ENCODE measurements at regions not wholly inside any gene's neighbourhood (a gene's known extent, or its start where the extent isn't known, plus 50 kb on each side); places are given as distances from the start of the nearest gene placed in this dataset.

DNA sequence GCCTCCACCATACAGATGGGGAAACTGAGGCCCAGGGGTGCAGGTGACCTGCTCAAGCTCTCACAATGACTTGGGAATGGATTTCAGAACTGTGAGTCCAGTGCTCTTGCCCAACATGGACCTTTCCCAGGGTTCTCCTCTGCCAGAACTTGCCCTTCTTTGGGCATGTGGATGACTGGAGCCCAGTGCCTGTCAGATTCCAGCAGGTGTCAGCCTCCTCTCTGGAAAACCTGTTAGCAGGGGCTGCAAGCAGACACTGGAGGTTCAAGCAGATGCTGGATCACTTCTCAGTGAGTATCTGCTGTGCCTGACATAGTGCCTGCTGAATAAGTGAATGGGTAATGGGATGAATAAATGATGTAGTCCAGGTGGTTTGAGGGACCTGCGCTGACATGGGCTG is 314.2 kb upstream of the POU3F1 start:
- no peaks in the 10 kb centered on the region for H3K9me3 Mint-ChIP-seq
- H3K4me3 Mint-ChIP-seq, result no peak overlapping the region
- no peak for TF ChIP-seq CTCF (IDR thresholded peaks at IDR 0.05)
- H3K36me3 Mint-ChIP-seq (ENCODE audit: low read depth), result no peaks in the 10 kb centered on the region
- ChIA-PET POLR2A (no interaction called here), CTCF (interaction anchor here (1.0 kb wide), 1 partner anchor 227 kb away, joined by 3 read pairs; no protein-coding TSS in a partner anchor)
- ATAC-seq (ENCODE audit: low read depth) (no peak), DNase-seq (no peak)
- no peak overlapping the region for H3K27ac Mint-ChIP-seq
- intact Hi-C loops (cut with micrococcal nuclease), result loop anchor here (1.0 kb wide), 1 partner anchor 226 kb away; no protein-coding TSS in a partner anchor
- H3K4me1 Mint-ChIP-seq, result no peaks in the 10 kb centered on the region
- H3K27me3 Mint-ChIP-seq, result no peaks in the 10 kb centered on the region

GRCh38 chr1:38353956-38354355 is 307.4 kb upstream of the POU3F1 start:
- Mint-ChIP-seq H3K27ac (no peak overlapping the region), H3K9me3 (peaks cover 3% of the 10 kb centered on the region), H3K27me3 (peaks cover 1% of the 10 kb centered on the region), H3K36me3 (ENCODE audit: low read depth) (no peaks in the 10 kb centered on the region), H3K4me1 (no peaks in the 10 kb centered on the region), H3K4me3 (no peak overlapping the region)
- no peak for TF ChIP-seq CTCF (IDR thresholded peaks at IDR 0.05)
- POLR2A ChIA-PET, result no interaction called here
- no peak for ATAC-seq (ENCODE audit: low read depth)
- intact Hi-C loops (cut with micrococcal nuclease), result no loop called here
- CTCF ChIA-PET, result no interaction called here
- DNase-seq, result no peak

DNA sequence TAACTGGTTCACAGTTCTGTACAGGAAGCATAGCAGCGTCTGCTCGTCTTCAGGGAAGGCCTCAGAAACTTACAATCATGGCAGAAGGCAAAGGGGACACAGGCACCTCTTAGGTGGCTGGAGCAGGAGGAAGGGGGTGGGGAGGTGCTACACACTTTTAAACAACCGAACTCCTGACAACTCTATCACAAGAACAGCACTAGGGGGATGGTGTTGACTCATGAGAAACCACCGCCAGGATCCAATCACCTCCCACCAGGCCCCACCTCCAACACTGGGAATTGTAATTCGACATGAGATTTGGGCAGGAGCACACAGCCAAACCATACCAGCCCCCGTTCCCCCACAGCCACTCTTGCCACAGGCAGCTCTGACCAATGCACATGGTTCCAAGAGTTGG is 306.3 kb upstream of the POU3F1 start:
- Mint-ChIP-seq H3K9me3 (peaks cover 10% of the 10 kb centered on the region), H3K4me1 (no peaks in the 10 kb centered on the region), H3K4me3 (no peak overlapping the region), H3K27me3 (peaks cover 1% of the 10 kb centered on the region), H3K36me3 (ENCODE audit: low read depth) (no peaks in the 10 kb centered on the region), H3K27ac (no peak overlapping the region)
- intact Hi-C loops (cut with micrococcal nuclease), result no loop called here
- TF ChIP-seq CTCF (IDR thresholded peaks at IDR 0.05), result no peak
- CTCF ChIA-PET, result no interaction called here
- POLR2A ChIA-PET, result no interaction called here
- ATAC-seq (ENCODE audit: low read depth) (no peak), DNase-seq (no peak)

- no peak for DNase-seq
- CTCF ChIA-PET, result no interaction called here
- Mint-ChIP-seq H3K4me3 (no peak overlapping the region), H3K27ac (no peak overlapping the region), H3K9me3 (peaks cover 14% of the 10 kb centered on the region), H3K27me3 (no peaks in the 10 kb centered on the region), H3K36me3 (ENCODE audit: low read depth) (no peaks in the 10 kb centered on the region), H3K4me1 (no peaks in the 10 kb centered on the region)
- POLR2A ChIA-PET, result no interaction called here
- ATAC-seq (ENCODE audit: low read depth), result no peak
- intact Hi-C loops (cut with micrococcal nuclease), result no loop called here
- no peak for TF ChIP-seq CTCF (IDR thresholded peaks at IDR 0.05)
Observed at GRCh38 chr1:38347446-38348175, 301.0 kb upstream of the POU3F1 start.

- no peak for TF ChIP-seq CTCF (IDR thresholded peaks at IDR 0.05)
- Mint-ChIP-seq H3K4me1 (no peaks in the 10 kb centered on the region), H3K27ac (no peak overlapping the region), H3K36me3 (ENCODE audit: low read depth) (no peaks in the 10 kb centered on the region), H3K9me3 (peaks cover 14% of the 10 kb centered on the region), H3K27me3 (peaks cover 1% of the 10 kb centered on the region), H3K4me3 (no peak overlapping the region)
- POLR2A ChIA-PET, result no interaction called here
- no peak for ATAC-seq (ENCODE audit: low read depth)
- CTCF ChIA-PET, result no interaction called here
- intact Hi-C loops (cut with micrococcal nuclease), result no loop called here
- DNase-seq, result no peak
Observed at GRCh38 chr1:38344716-38345115, 298.1 kb upstream of the POU3F1 start.

Data from activated B cell treated with CpG ODN at 0.5 μM for 24 hours (primary cell).